SK-N-DZ (cell line): ENCODE measurements at regions not wholly inside any gene's neighbourhood (a gene's known extent, or its start where the extent isn't known, plus 50 kb on each side); places are given as distances from the start of the nearest gene placed in this dataset.
A peak's percentile ranks its signal among the peaks of the same experiment; 100 is the strongest.

Experiments used
- DNase-seq: peaks from one replicate; pipeline ENCODE4 v3.0.0-alpha.2; 2015; ENCODE audit warnings: low spot score

- DNase-seq = no peak
These were observed 202.9 kb downstream of the GADD45G start for GRCh38 chr9:89807682-89808075.

- DNase-seq = peak; percentile 56
These were observed 203.4 kb downstream of the GADD45G start for GRCh38 chr9:89808076-89808755.

- peak; percentile 65 for DNase-seq
These were observed 204.0 kb downstream of the GADD45G start for GRCh38 chr9:89808756-89809181.

GRCh38 chr9:89810431-89810830, 205.6 kb downstream of the GADD45G start:
- DNase-seq = no peak

- DNase-seq = no peak
These were observed 206.5 kb downstream of the GADD45G start for GRCh38 chr9:89811356-89811755.

GRCh38 chr9:89811886-89812450, 207.2 kb downstream of the GADD45G start:
- DNase-seq = no peak

- no peak for DNase-seq
These were observed 207.9 kb downstream of the GADD45G start for GRCh38 chr9:89812556-89813181.

- DNase-seq = no peak
These were observed 208.7 kb downstream of the GADD45G start for GRCh38 chr9:89813482-89813881.

GRCh38 chr9:89814340-89815040, 209.7 kb downstream of the GADD45G start:
- peak; percentile 47 for DNase-seq

- no peak for DNase-seq
These were observed 210.5 kb downstream of the GADD45G start for GRCh38 chr9:89815061-89815902.

GRCh38 chr9:89815903-89816573, 211.2 kb downstream of the GADD45G start:
- no peak for DNase-seq

GRCh38 chr9:89817151-89817950, 212.5 kb downstream of the GADD45G start:
- no peak for DNase-seq

- no peak for DNase-seq
These were observed 215.5 kb downstream of the GADD45G start for GRCh38 chr9:89820337-89820736.

- DNase-seq = no peak
These were observed 216.3 kb downstream of the GADD45G start for GRCh38 chr9:89821081-89821480.

- DNase-seq = no peak
These were observed 218.2 kb downstream of the GADD45G start for GRCh38 chr9:89822996-89823395.

GRCh38 chr9:89825669-89826068, 220.9 kb downstream of the GADD45G start:
- DNase-seq = no peak

GRCh38 chr9:89826186-89826585, 221.4 kb downstream of the GADD45G start:
- DNase-seq = no peak

GRCh38 chr9:89829346-89829745, 224.5 kb downstream of the GADD45G start:
- DNase-seq = no peak

GRCh38 chr9:89835666-89836065, 230.9 kb downstream of the GADD45G start:
- peak; percentile 23 for DNase-seq
